WTC11 (cell line): ENCODE measurements at regions not wholly inside any gene's neighbourhood (a gene's known extent, or its start where the extent isn't known, plus 50 kb on each side); places are given as distances from the start of the nearest gene placed in this dataset.

Experiments
- CTCF ChIP-seq: fragments of 200-600 bp; IDR thresholded peaks from 2 replicates; pipeline ENCODE4 v1.8.0; 2022; ENCODE audit warnings: antibody characterized with exemption
- NFE2L1 ChIP-seq: sonication (generic); formaldehyde crosslinking; IDR thresholded peaks from 2 replicates; pipeline ENCODE4 v1.8.1; 2023; ENCODE audit warnings: missing genetic modification reagents
- NR3C1 ChIP-seq: sonication (generic); formaldehyde crosslinking; conservative IDR thresholded peaks from 2 replicates; pipeline ENCODE4 v1.8.1; 2023; ENCODE audit warnings: low read depth, mild to moderate bottlenecking, missing genetic modification reagents
- TF ChIP-seq, protein P1 (sequence below): fragments of 250-450 bp; sonication (Bioruptor Pico); conservative IDR thresholded peaks from 2 replicates; pipeline ENCODE4 v1.9.0; 2021; ENCODE audit warnings: mild to moderate bottlenecking

GRCh38 chr3:43863966-43864933, 173.5 kb downstream of the ABHD5 start:
- TF ChIP-seq CTCF (no peak), NR3C1 (no peak), NFE2L1 (CRISPR knock-in tag) (no peak)
- TF ChIP-seq, protein P1, sequence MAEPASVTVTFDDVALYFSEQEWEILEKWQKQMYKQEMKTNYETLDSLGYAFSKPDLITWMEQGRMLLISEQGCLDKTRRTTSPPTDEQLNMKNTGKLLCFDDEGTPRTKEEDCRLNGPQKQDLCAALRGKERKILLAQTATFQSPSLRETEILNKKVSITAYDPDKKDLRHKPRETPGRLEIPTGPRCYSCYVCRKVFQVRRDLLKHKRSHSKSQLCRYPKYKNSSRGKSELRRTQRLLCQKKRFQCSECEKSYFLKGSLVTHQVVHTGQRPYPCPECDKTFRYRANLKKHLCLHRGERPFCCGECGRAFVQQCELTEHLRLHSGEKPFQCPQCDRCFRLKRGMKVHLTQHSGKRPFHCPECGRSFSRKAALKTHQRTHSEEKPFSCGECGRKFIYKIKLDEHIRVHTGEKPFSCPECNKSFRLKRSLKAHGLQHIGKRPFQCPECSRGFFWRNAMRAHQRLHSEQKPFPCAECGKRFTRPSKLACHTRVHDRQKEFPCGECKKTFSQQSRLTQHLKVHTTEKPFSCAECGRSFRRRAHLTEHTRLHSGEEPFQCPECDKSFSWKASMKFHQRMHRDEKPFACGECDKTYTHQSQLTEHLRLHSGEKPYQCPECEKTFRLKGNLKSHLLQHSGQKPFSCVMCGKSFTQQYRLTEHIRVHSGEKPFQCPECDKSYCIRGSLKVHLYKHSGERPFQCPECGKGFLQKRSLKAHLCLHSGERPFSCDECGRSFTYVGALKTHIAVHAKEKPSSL (CRISPR knock-in tag): no peak
